Fibroblast of skin of right quadriceps (primary cell): ENCODE measurements at regions not wholly inside any gene's neighbourhood (a gene's known extent, or its start where the extent isn't known, plus 50 kb on each side); places are given as distances from the start of the nearest gene placed in this dataset.
A peak's percentile ranks its signal among the peaks of the same experiment; 100 is the strongest.
"Not testable (repeated sequence)": the region's sequence is repeated elsewhere in the genome, so short reads cannot be mapped to it uniquely, and the experiment has no call there.

ENCODE experiments used
- DNase-seq: peaks from one replicate; pipeline ENCODE4 v3.0.0-alpha.2; 2013

- DNase-seq: no peak
Measured at GRCh38 chr12:63508543-63508942, 159.8 kb downstream of the DPY19L2 start.

- no peak for DNase-seq
Measured at GRCh38 chr12:63499567-63499966, 168.7 kb downstream of the DPY19L2 start.

- DNase-seq: no peak
Measured at GRCh38 chr12:63498239-63498638, 170.1 kb downstream of the DPY19L2 start.

GRCh38 chr12:63496654-63497053, 171.6 kb downstream of the DPY19L2 start:
- DNase-seq: no peak

- no peak for DNase-seq
Measured at GRCh38 chr12:63495974-63496373, 172.3 kb downstream of the DPY19L2 start.

DNA sequence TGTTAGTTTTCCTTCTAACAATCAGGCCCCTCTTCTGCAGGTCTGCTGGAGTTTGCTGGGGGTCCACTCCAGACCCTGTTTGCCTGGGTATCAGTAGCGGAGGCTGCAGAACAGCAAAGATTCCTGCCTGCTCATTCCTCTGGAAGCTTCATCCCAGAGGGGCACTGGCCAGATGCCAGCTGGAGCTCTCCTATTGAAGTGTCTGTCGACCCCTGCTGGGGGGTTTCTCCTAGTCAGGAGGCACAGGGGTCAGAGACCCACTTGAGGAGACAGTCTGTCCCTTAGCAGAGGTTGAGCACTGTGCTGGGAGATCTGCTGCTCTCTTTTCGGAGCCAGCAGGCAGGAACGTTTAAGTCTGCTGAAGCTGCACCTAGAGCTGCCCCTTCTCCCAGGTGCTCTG, 174.9 kb downstream of the DPY19L2 start:
- DNase-seq: not testable (repeated sequence)

GRCh38 chr12:63480186-63480585, 188.1 kb downstream of the DPY19L2 start:
- DNase-seq: no peak

GRCh38 chr12:63470161-63470560, 198.1 kb downstream of the DPY19L2 start:
- no peak for DNase-seq

DNA sequence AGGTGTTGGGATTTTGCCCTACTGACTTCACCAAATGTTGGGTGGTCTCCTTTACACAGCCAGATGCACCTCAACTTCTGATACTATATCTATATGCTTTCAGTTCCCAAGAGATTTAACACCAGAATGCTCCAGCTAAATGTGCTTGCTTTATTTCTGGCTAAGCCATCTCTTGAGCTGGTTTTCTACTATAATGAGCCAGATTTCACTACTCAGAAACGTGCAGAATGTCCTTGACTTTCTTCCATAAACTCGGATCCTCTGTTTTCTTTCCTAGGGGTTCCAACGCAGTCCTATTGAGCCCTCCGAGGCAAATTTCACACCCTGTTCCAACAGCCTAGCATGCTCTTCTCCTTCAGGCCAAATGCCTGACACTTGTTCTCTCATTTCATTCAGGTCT, 200.3 kb downstream of the DPY19L2 start:
- DNase-seq: no peak

- DNase-seq: no peak
Measured at GRCh38 chr12:63457857-63458256, 210.4 kb downstream of the DPY19L2 start.

DNA sequence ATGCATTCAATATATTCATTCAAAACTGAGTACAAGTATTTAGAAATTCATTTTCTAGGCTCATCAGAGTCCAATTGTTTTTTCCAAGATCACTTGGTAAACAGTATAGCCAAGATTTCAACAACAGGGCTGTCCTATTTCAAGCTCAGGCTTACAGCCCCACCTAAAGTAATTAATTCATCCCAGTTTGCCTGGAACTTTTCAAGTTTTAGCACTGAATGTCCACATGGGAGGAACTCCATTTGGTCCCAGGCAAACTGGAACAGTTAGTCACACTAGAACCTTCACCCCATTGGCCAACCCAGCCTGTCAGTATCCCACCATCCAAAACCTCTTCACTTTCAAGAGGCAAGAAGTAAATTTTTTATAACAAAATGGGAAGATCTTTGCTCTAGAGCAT, 210.9 kb downstream of the DPY19L2 start:
- DNase-seq: no peak

DNA sequence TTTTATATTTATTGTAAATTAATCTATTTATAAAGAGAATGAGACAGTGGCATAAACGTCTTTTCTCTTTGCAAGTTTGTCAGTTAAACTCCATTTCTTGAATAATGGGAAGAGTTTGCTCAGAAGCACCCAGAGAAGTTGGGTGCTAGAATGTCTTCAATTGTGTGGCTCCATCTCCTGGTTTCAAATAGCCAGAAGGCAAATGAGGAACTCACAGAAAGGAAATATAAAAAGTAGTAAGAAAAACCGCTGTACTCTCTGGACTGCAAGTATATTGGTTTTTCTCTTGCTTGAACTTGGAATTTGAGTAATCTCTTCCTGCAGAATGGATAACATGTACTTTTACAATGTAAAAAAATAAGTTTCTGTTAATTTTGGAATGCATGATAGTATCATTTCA, 217.5 kb downstream of the DPY19L2 start:
- DNase-seq: no peak

DNA sequence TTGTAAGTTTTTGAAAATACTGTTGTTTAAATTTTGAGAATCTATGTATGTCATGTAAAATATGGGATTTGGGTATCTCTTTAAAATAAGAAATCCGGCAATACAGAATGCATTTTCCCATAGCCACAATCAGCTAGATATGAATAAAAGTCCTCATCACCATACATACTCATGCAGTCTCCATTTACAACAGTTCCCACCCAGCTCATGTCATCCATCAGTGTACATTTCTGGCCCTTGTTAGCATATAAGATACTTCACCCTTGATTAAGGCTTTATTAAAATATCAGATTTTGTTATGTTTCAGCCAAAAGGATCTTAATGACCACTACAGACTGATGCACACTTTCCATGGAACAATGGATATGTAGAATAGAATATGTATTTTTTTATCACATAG, 218.0 kb downstream of the DPY19L2 start:
- DNase-seq: no peak

DNA sequence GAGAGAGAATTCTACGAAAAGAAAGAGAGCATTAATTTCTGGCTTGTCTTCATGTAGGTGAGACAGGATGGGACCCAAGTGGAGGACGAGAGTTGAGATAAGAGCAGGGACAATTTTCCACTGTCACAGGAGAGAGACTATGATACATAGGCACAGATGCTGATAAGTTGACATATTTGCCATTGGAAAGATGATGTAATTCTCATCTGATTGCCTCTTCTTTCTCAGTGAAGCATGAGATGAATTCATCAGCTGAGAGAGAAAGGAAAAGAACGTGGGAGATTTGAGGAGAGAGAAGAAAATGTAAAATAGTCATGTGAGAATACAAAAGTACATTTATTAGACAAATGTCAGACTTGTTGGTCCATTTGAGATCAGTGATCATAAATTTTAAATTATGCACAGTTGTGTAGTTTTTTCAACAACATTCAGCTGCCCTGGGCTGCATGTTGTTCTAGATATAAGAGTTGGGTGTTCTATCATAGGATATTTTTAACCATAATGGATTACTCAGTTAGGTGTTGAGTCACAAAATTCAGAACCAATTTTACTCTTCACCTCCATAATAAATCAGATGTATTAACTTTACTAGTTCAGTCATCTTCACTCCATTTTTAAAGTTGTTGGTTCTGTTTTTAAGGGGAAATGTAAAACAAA, 222.9 kb downstream of the DPY19L2 start:
- DNase-seq: no peak

GRCh38 chr12:63440048-63440447, 228.2 kb downstream of the DPY19L2 start:
- no peak for DNase-seq

DNA sequence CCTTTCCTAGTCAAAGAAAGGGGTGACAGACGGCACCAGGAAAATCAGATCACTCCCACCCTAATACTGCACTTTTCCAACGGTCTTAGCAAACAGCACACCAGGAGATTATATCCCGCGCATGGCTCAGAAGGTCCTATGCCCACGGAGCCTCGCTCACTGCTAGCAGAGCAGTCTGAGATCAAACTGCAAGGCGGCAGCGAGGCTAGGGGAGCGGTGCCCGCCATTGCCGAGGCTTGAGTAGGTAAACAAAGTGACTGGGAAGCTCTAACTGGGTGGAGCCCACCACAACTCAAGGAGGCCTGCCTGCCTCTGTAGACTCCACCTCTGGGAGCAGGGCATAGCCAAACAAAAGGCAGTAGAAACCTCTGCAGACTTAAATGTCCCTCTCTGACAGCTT, 233.9 kb downstream of the DPY19L2 start:
- not testable (repeated sequence) for DNase-seq

- not testable (repeated sequence) for DNase-seq
Measured at GRCh38 chr12:63427969-63428368, 240.3 kb downstream of the DPY19L2 start.

GRCh38 chr12:63427029-63427428, 241.3 kb downstream of the DPY19L2 start:
- peak; percentile 39 for DNase-seq

DNA sequence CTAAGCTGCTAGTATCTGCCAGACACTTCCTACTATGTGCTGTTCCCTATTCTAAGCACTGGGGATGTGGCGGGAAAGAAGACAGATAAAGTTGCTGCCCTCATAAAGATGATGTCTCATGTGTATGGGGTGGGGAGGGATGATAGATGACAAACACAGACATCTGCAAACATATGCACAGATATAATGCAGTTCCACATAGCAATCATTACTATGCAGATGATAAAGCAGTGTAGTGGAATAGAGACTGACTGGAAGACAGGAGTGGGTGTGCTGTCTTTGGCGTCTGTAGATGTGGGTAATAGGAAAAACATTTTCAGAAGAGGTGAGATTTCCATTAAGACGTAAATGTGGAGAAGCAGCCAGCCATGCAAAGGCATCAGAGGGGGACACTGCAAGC, 243.6 kb downstream of the DPY19L2 start:
- DNase-seq: no peak

DNA sequence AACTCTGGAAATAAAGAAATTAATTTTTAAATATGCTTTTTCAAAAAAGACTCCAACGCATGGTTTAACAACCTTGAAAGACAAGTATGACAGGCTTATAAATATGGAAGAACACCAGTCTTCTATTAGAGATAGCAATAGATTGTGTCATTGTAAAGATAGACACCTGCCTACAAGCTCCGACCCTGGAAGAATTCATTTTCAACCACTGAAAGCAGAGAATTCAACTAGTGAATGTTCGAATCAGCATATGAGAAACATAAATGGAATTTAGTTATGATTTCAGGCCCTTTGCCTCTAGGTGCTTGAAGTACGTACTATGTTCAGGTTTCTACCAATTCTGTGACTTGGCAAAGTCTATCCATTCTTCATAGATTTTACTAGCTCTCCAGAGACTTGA, 244.5 kb downstream of the DPY19L2 start:
- DNase-seq: peak; percentile 11

DNA sequence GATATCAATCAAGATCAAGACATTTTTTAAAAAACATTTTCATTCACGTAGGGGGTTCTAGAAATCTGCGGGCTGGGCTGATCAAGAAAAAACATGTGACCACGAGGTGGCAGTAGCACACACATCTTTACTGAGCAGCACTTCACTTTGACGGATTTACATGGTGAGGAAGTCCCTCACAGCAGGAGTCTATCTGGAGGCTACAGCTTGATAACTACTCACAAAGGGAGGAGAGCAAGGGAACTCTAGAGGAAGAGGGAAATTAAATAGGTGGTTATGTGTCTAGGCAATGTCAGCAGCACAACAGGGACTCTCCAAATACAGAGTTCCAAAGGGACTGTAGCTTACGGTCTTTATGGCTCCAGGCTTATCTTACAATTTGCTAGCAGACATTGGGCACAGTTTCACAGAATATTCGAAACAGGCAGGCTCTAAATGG, 248.1 kb downstream of the DPY19L2 start:
- DNase-seq: peak; percentile 65

DNA sequence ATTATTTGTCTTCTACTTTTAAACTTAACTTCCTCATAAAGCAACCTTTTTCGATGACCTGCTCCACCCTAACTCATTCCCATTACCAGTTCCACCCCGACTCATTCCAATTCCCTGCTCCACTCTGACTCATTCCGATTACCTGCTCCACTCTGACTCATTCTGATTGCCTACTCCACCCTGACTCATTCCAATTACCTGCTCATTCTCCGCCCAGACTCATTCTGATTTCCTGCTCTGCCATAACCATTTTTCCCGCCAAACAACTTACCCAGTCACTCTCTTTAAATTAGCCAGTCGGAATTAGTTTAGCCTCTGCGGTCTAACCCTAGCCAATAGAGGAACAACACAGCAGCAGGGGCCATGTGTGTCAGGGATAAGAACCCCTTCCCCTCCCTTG, 249.1 kb downstream of the DPY19L2 start:
- DNase-seq: no peak

DNA sequence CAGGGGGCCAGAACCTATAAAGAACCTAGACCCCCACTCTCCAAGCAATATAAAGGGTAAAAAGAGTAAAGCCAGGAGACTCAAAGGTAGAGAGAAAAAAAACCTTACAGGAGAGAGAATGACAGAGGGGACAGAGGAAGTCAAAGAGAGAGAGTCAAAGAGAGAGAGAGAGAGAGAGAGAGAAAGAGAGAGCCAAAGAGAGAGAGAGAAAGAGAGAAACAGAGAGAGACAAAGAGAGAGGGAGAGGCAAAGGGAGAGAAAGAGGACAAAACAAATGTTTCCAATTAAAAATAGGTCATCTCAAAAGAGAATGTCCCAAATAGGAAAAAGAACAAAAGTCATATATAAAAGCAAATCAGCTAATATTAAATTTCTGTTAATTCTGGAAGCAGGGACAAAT, 251.5 kb downstream of the DPY19L2 start:
- DNase-seq: no peak

GRCh38 chr12:63415357-63415756, 252.9 kb downstream of the DPY19L2 start:
- DNase-seq: no peak

DNA sequence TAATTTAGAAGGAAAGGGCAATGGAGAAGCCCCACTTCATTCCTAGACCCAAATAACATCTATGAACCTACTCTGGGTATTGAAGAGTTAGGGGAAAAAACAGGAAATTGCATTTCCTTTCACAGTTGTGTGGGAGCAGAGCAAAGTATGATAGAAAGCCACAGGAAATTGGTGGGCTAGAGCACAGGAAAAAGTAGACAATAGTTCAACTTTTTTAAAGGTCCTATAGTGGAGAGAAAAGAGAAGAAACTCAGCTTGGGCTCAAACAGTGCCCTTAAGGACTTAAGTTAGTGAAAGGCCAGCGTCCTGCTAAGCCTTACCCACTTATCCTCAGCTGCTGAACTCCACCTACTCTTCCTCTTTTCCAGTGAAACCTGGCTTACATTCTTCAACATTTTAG, 258.1 kb downstream of the DPY19L2 start:
- DNase-seq: no peak
